Astrocyte (in vitro differentiated cells and primary cell): ENCODE measurements at regions not wholly inside any gene's neighbourhood (a gene's known extent, or its start where the extent isn't known, plus 50 kb on each side); places are given as distances from the start of the nearest gene placed in this dataset.

Experiments used
- EZH2 ChIP-seq: IDR thresholded peaks from 2 replicates; pipeline ENCODE4 v1.6.1; 2012; ENCODE audit warnings: mild to moderate bottlenecking, low read length, inconsistent platforms; ENCODE audit not compliant: insufficient read depth
- TF ChIP-seq, protein P1 (sequence below): IDR thresholded peaks from 2 replicates; pipeline ENCODE4 v1.5.1; 2011; ENCODE audit warnings: low read depth, mild to moderate bottlenecking, inconsistent platforms, low read length, moderate library complexity; ENCODE audit not compliant: insufficient read depth

GRCh38 chr3:106120356-106120755 lies 251.5 kb upstream of the CBLB start:
- no peak for TF ChIP-seq EZH2
- TF ChIP-seq, protein P1, sequence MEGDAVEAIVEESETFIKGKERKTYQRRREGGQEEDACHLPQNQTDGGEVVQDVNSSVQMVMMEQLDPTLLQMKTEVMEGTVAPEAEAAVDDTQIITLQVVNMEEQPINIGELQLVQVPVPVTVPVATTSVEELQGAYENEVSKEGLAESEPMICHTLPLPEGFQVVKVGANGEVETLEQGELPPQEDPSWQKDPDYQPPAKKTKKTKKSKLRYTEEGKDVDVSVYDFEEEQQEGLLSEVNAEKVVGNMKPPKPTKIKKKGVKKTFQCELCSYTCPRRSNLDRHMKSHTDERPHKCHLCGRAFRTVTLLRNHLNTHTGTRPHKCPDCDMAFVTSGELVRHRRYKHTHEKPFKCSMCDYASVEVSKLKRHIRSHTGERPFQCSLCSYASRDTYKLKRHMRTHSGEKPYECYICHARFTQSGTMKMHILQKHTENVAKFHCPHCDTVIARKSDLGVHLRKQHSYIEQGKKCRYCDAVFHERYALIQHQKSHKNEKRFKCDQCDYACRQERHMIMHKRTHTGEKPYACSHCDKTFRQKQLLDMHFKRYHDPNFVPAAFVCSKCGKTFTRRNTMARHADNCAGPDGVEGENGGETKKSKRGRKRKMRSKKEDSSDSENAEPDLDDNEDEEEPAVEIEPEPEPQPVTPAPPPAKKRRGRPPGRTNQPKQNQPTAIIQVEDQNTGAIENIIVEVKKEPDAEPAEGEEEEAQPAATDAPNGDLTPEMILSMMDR: no peak
